HG02759 (cell line): ENCODE measurements at regions not wholly inside any gene's neighbourhood (a gene's known extent, or its start where the extent isn't known, plus 50 kb on each side); places are given as distances from the start of the nearest gene placed in this dataset.
"Not testable (repeated sequence)": the region's sequence is repeated elsewhere in the genome, so short reads cannot be mapped to it uniquely, and the experiment has no call there.

Experiments
- ATAC-seq: cut with Tn5 transposase; IDR thresholded peaks from one replicate; pipeline ENCODE4 v1.9.1; 2021; ENCODE audit warnings: mild to moderate bottlenecking, moderate library complexity; ENCODE audit not compliant: unreplicated experiment

- no peak for ATAC-seq
These were observed 442.9 kb downstream of the NTRK2 start for GRCh38 chr9:85112391-85112790.

GRCh38 chr9:85108746-85109145 lies 439.2 kb downstream of the NTRK2 start:
- ATAC-seq, result no peak

- ATAC-seq, result no peak
These were observed 438.7 kb downstream of the NTRK2 start for GRCh38 chr9:85108229-85108628.

- ATAC-seq, result no peak
These were observed 419.9 kb downstream of the NTRK2 start for GRCh38 chr9:85089188-85089969.

GRCh38 chr9:85081963-85082362 lies 412.4 kb downstream of the NTRK2 start:
- ATAC-seq, result no peak

- no peak for ATAC-seq
These were observed 409.8 kb downstream of the NTRK2 start for GRCh38 chr9:85079349-85079748.

- no peak for ATAC-seq
These were observed 408.4 kb downstream of the NTRK2 start for GRCh38 chr9:85077944-85078343.

GRCh38 chr9:85077146-85077545 lies 407.6 kb downstream of the NTRK2 start:
- not testable (repeated sequence) for ATAC-seq
